AML-193 (cell line): ENCODE measurements at regions not wholly inside any gene's neighbourhood (a gene's known extent, or its start where the extent isn't known, plus 50 kb on each side); places are given as distances from the start of the nearest gene placed in this dataset.
"Not testable (repeated sequence)": the region's sequence is repeated elsewhere in the genome, so short reads cannot be mapped to it uniquely, and the experiment has no call there.

Source experiments
- DNase-seq, 2 experiments: peaks; one replicate each; lab custom pipeline; 2025; lab: John Stamatoyannopoulos, UW

GRCh38 chr5:125476901-125477585, 730.6 kb upstream of the ZNF608 start:
- DNase-seq: no peak

GRCh38 chr5:125477586-125477975, 731.1 kb upstream of the ZNF608 start:
- no peak for DNase-seq

- no peak for DNase-seq
Measured at GRCh38 chr5:125478599-125478998, 732.2 kb upstream of the ZNF608 start.

GRCh38 chr5:125480911-125481310, 734.5 kb upstream of the ZNF608 start:
- no peak for DNase-seq

- no peak for DNase-seq
Measured at GRCh38 chr5:125481506-125482465, 735.3 kb upstream of the ZNF608 start.

- DNase-seq: no peak
Measured at GRCh38 chr5:125483609-125484008, 737.2 kb upstream of the ZNF608 start.

- DNase-seq: no peak
Measured at GRCh38 chr5:125484272-125484741, 737.9 kb upstream of the ZNF608 start.

- DNase-seq: no peak
Measured at GRCh38 chr5:125484742-125485641, 738.6 kb upstream of the ZNF608 start.

- DNase-seq: no peak
Measured at GRCh38 chr5:125485771-125486170, 739.3 kb upstream of the ZNF608 start.

GRCh38 chr5:125486634-125487033, 740.2 kb upstream of the ZNF608 start:
- DNase-seq: no peak

- no peak for DNase-seq
Measured at GRCh38 chr5:125487231-125487630, 740.8 kb upstream of the ZNF608 start.

- DNase-seq: not testable (repeated sequence)
Measured at GRCh38 chr5:125487652-125488051, 741.2 kb upstream of the ZNF608 start.

- no peak for DNase-seq
Measured at GRCh38 chr5:125489146-125489545, 742.7 kb upstream of the ZNF608 start.

- DNase-seq: no peak
Measured at GRCh38 chr5:125491986-125492492, 745.6 kb upstream of the ZNF608 start.

- no peak for DNase-seq
Measured at GRCh38 chr5:125492977-125493376, 746.5 kb upstream of the ZNF608 start.

GRCh38 chr5:125496393-125496792, 750.0 kb upstream of the ZNF608 start:
- no peak for DNase-seq

GRCh38 chr5:125497651-125498050, 751.2 kb upstream of the ZNF608 start:
- DNase-seq: no peak

GRCh38 chr5:125499636-125500332, 753.3 kb upstream of the ZNF608 start:
- DNase-seq: no peak

- DNase-seq: no peak
Measured at GRCh38 chr5:125501396-125501795, 755.0 kb upstream of the ZNF608 start.

- DNase-seq: no peak
Measured at GRCh38 chr5:125503946-125504345, 757.5 kb upstream of the ZNF608 start.

- no peak for DNase-seq
Measured at GRCh38 chr5:125505115-125505514, 758.7 kb upstream of the ZNF608 start.
